Heart right ventricle (tissue), 16 donors: ENCODE measurements at regions not wholly inside any gene's neighbourhood (a gene's known extent, or its start where the extent isn't known, plus 50 kb on each side); places are given as distances from the start of the nearest gene placed in this dataset.
"Not testable (repeated sequence)": the region's sequence is repeated elsewhere in the genome, so short reads cannot be mapped to it uniquely, and the experiment has no call there.

Source experiments
- ATAC-seq, 8 donors: fragments of 200-7000 bp; cut with Tn5 transposase; one replicate each; pipeline ENCODE4 v1.9.1; 2020; ENCODE audit warnings: mild to moderate bottlenecking in 8 of 8, moderate library complexity in 8 of 8, moderate number of reproducible peaks in 1 of 8
- DNase-seq, 2 donors: peaks; one replicate each; pipeline ENCODE4 v3.0.0-alpha.2; 2020
- H3K27ac ChIP-seq, 10 donors: fragments of 200-600 bp; sonication (generic) in 2 of 10; one replicate each; pipeline versions ENCODE4 v1.5.0 to v1.8.0; 2020 to 2022; ENCODE audit warnings: mild to moderate bottlenecking in 3 of 10
- H3K27me3 ChIP-seq, 7 donors: fragments of 200-600 bp; one replicate each; pipeline ENCODE4 v1.8.0; 2021 to 2022; ENCODE audit warnings: mild to moderate bottlenecking in 2 of 7
- H3K36me3 ChIP-seq, 9 donors: fragments of 200-600 bp; sonication (generic) in 1 of 9; one replicate each; pipeline versions ENCODE4 v1.5.0 to v1.8.0; 2020 to 2022; ENCODE audit warnings: mild to moderate bottlenecking in 2 of 9
- H3K4me1 ChIP-seq, 9 donors: fragments of 200-600 bp; sonication (generic) in 1 of 9; one replicate each; pipeline versions ENCODE4 v1.5.0 to v1.8.0; 2020 to 2022; ENCODE audit warnings: mild to moderate bottlenecking in 4 of 9
- H3K4me3 ChIP-seq, 10 donors: fragments of 200-600 bp; sonication (generic) in 2 of 10; one replicate each; pipeline versions ENCODE4 v1.5.0 to v1.8.0; 2020 to 2022; ENCODE audit warnings: mild to moderate bottlenecking in 7 of 10, moderate library complexity in 2 of 10
- H3K9me3 ChIP-seq, 11 donors: fragments of 200-600 bp in 10 of 11; sonication (generic) in 2 of 11; one replicate each; pipeline versions ENCODE4 v1.5.0 to v1.8.0; 2013 to 2022; ENCODE audit warnings: mild to moderate bottlenecking in 2 of 11, control low read depth in 1 of 11, moderate library complexity in 1 of 11
- CTCF ChIP-seq, 9 donors: fragments of 200-600 bp; sonication (generic) in 2 of 9; IDR thresholded peaks; one replicate each; pipeline versions ENCODE4 v1.5.0 to v1.8.0; 2021 to 2022; ENCODE audit warnings: antibody characterized with exemption in 9 of 9, mild to moderate bottlenecking in 5 of 9, moderate library complexity in 1 of 9
- WGBS, 2 donors: extraction: QIAGEN DNeasy Blood & Tissue Kit; methylation state at CpG; one replicate each; pipeline ENCODE4 v1.1.7; 2013; ENCODE audit warnings: inconsistent platforms in 1 of 2; 5-methylcytosine and 5-hydroxymethylcytosine counted together
- intact Hi-C, 10 donors: fragments of 100-400 bp; cut with DNase I; formaldehyde crosslinking; loops; one replicate each; pipeline versions ENCODE4 v1.11.1 to v1.14.2; 2022
- donor health status: Arrhythmogenic right ventricular cardiomyopathy.
- donor health status: ischemic (EF 13 %, LVEDD 7.1; RV severe dilation, severe dysfunction).
- donor health status: healthy with polysubstance abuse.
- donor health status: DM: no; HTN: yes; CAD: no.
- donor health status: DM: no; HTN: no; CAD: no.
- donor health status: ischemic (EF 25% LVEDD 6.9; RV normal size, moderate dysfunction).
- donor health status: ischemic (EF 25% LVEDD 5.7; RV mildly dilated, moderate dysfunction).
- donor health status: healthy.
- donor health status: DM: yes; HTN: yes; CAD: no.
- donor health status: Ischemic cardiomyopathy.
- donor health status: ischemic (EF 35%, LVEDD 5.7; RV mildly dilated, moderate dysfunction).
- donor health status: nonischemic (EF 11% LVEDD 7.7; RV severe dilation, severe dysfunction).
- donor health status: DM: yes; HTN: yes; CAD: no.
- donor health status: PGD.
- donor health status: ischemic (EF 29% LVEDD 5.4; RV normal size, mild dysfunction).
- donor health status: nonischemic (EF 23%, LVEDD 6.1; RV moderate dilation, normal function).

- WGBS, 2 donors: 85 to 90% methylated on average over 10 of the region's 10 CpGs
- ATAC-seq: no peak
These were observed 75.7 kb upstream of the ATIC start for GRCh38 chr2:215236131-215236530.

GRCh38 chr2:215220221-215220620 is 81.8 kb upstream of the ABCA12 start:
- H3K27ac ChIP-seq, H3K4me3 ChIP-seq, H3K36me3 ChIP-seq, intact Hi-C loops, DNase-seq, H3K4me1 ChIP-seq, ATAC-seq, H3K27me3 ChIP-seq: not testable (repeated sequence)
- H3K9me3 ChIP-seq: peaks cover 0 to 15% (median 0%) of the 10 kb centered on the region in 11 donors
- WGBS, 2 donors: 91 to 96% methylated on average over 19 of the region's 19 CpGs

More at GRCh38 chr2:215236131-215236530, 75.7 kb upstream of the ATIC start:
- H3K36me3 ChIP-seq: no peaks in the 10 kb centered on the region
- intact Hi-C loops: no loop called here
- H3K27me3 ChIP-seq: no peaks in the 10 kb centered on the region
- no peak for TF ChIP-seq CTCF (IDR thresholded peaks at IDR 0.05)
- DNase-seq: no peak
- H3K27ac ChIP-seq: no peak overlapping the region
- H3K9me3 ChIP-seq: no peaks in the 10 kb centered on the region
- H3K4me3 ChIP-seq: no peak overlapping the region
- no peaks in the 10 kb centered on the region for H3K4me1 ChIP-seq

- no peaks in the 10 kb centered on the region for H3K27me3 ChIP-seq
- H3K4me3 ChIP-seq: no peak overlapping the region
- H3K4me1 ChIP-seq: no peaks in the 10 kb centered on the region
- DNase-seq (no peak), ATAC-seq (no peak)
- no peak overlapping the region for H3K27ac ChIP-seq
- 82 to 89% methylated on average over 29 to 32 of the region's 32 CpGs for WGBS, 2 donors
- H3K9me3 ChIP-seq: peaks cover 0 to 15% (median 0%) of the 10 kb centered on the region in 11 donors
- no peak for TF ChIP-seq CTCF (IDR thresholded peaks at IDR 0.05)
- intact Hi-C loops: no loop called here
- H3K36me3 ChIP-seq: no peaks in the 10 kb centered on the region
These were observed 80.5 kb upstream of the ABCA12 start for GRCh38 chr2:215218587-215219577.

DNA sequence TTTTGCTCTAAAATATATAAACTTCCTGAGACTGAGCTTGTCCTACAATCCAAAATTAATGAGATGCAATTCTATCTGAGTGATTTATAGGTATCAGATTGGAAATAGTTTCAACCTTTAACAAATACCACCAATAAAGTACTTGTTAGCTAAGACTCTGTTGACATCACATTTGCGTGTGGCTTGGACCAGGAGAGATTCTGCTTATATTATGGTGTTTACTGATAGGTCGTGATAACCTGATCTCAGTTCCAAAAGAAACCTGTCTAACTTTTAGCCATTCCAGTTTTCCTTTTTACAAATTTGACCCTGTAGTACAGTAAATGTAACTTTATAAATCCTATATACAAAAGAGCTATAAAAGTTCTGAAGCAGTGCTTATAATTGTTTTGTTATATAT is 78.4 kb upstream of the ABCA12 start:
- no peaks in the 10 kb centered on the region for H3K4me1 ChIP-seq
- peaks cover 0 to 17% (median 0%) of the 10 kb centered on the region in 11 donors for H3K9me3 ChIP-seq
- no peak overlapping the region for H3K4me3 ChIP-seq
- WGBS, 2 donors: 38 to 63% methylated on average over 2 of the region's 2 CpGs
- no peaks in the 10 kb centered on the region for H3K36me3 ChIP-seq
- H3K27me3 ChIP-seq: no peaks in the 10 kb centered on the region
- ATAC-seq: no peak
- H3K27ac ChIP-seq: no peak overlapping the region
- DNase-seq: no peak
- intact Hi-C loops: no loop called here
- TF ChIP-seq CTCF (IDR thresholded peaks at IDR 0.05): no peak

DNA sequence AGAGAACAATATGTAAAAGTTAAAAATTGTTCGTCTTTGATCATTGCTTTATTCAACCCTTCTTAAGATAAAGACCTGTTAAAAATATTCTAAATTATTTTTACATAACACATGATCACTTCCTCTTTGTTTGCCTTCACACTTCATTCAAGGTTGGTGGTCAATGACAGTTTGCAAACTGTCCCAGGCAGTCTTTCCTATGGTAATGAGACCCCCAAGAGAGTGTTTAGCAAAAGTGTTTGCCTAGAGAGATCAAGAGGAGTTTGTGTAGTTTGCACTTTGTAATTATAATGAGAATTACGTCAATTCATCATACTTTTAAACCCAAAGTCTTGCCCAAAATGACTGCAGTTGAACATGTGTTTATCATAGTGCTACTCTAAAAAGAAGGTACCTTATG is 77.2 kb upstream of the ABCA12 start:
- ATAC-seq (no peak), DNase-seq (no peak)
- Histone ChIP-seq H3K4me1 (no peaks in the 10 kb centered on the region), H3K27me3 (no peaks in the 10 kb centered on the region), H3K27ac (no peak overlapping the region), H3K36me3 (no peaks in the 10 kb centered on the region), H3K9me3 (peaks cover 0 to 21% (median 0%) of the 10 kb centered on the region in 11 donors), H3K4me3 (no peak overlapping the region)
- no peak for TF ChIP-seq CTCF (IDR thresholded peaks at IDR 0.05)
- 50 to 59% methylated on average over 2 of the region's 2 CpGs for WGBS, 2 donors
- intact Hi-C loops: no loop called here
